GM19328 (cell line): ENCODE measurements at regions not wholly inside any gene's neighbourhood (a gene's known extent, or its start where the extent isn't known, plus 50 kb on each side); places are given as distances from the start of the nearest gene placed in this dataset.

Experiments
- ATAC-seq: cut with Tn5 transposase; IDR thresholded peaks from one replicate; pipeline ENCODE4 v1.9.1; 2021; ENCODE audit warnings: mild to moderate bottlenecking, moderate library complexity; ENCODE audit not compliant: unreplicated experiment

- ATAC-seq, result no peak
Observed at GRCh38 chr5:173529861-173530260, 86.6 kb downstream of the BOD1 start.

GRCh38 chr5:173527671-173528070, 88.8 kb downstream of the BOD1 start:
- no peak for ATAC-seq

GRCh38 chr5:173524136-173524535, 92.3 kb downstream of the BOD1 start:
- no peak for ATAC-seq

GRCh38 chr5:173523388-173523787, 93.1 kb downstream of the BOD1 start:
- no peak for ATAC-seq

- ATAC-seq, result no peak
Observed at GRCh38 chr5:173522518-173522917, 93.9 kb downstream of the BOD1 start.

- no peak for ATAC-seq
Observed at GRCh38 chr5:173518856-173519255, 97.6 kb downstream of the BOD1 start.

- no peak for ATAC-seq
Observed at GRCh38 chr5:173517648-173518047, 98.8 kb downstream of the BOD1 start.

- no peak for ATAC-seq
Observed at GRCh38 chr5:173515526-173515925, 100.9 kb downstream of the BOD1 start.

GRCh38 chr5:173514661-173515060, 101.8 kb downstream of the BOD1 start:
- no peak for ATAC-seq

- ATAC-seq, result no peak
Observed at GRCh38 chr5:173513521-173513991, 102.9 kb downstream of the BOD1 start.

- ATAC-seq, result no peak
Observed at GRCh38 chr5:173512637-173513435, 103.6 kb downstream of the BOD1 start.

GRCh38 chr5:173509060-173509459, 107.4 kb downstream of the BOD1 start:
- ATAC-seq, result no peak

- ATAC-seq, result no peak
Observed at GRCh38 chr5:173507171-173507570, 109.3 kb downstream of the BOD1 start.

GRCh38 chr5:173505634-173506033, 110.8 kb downstream of the BOD1 start:
- no peak for ATAC-seq

- ATAC-seq, result no peak
Observed at GRCh38 chr5:173501922-173502321, 114.5 kb downstream of the BOD1 start.

GRCh38 chr5:173501271-173501670, 115.2 kb downstream of the BOD1 start:
- no peak for ATAC-seq

GRCh38 chr5:173500213-173500560, 116.3 kb downstream of the BOD1 start:
- ATAC-seq, result no peak

- no peak for ATAC-seq
Observed at GRCh38 chr5:173499471-173500212, 116.8 kb downstream of the BOD1 start.

GRCh38 chr5:173498739-173499470, 117.5 kb downstream of the BOD1 start:
- no peak for ATAC-seq

- ATAC-seq, result no peak
Observed at GRCh38 chr5:173498286-173498685, 118.2 kb downstream of the BOD1 start.

- ATAC-seq, result no peak
Observed at GRCh38 chr5:173497685-173498084, 118.8 kb downstream of the BOD1 start.

GRCh38 chr5:173496883-173497255, 119.6 kb downstream of the BOD1 start:
- ATAC-seq, result no peak
